Liver (tissue), 3 donors: ENCODE measurements at regions not wholly inside any gene's neighbourhood (a gene's known extent, or its start where the extent isn't known, plus 50 kb on each side); places are given as distances from the start of the nearest gene placed in this dataset.

Experiments used
- EGR1 ChIP-seq, 2 donors: IDR thresholded peaks; 2 replicates each; pipeline ENCODE4 v1.6.1; 2016 to 2018; ENCODE audit warnings: antibody characterized with exemption in 2 of 2, low read depth in 2 of 2
- GABPA ChIP-seq, 2 donors: IDR thresholded peaks in 1 of 2; conservative IDR thresholded peaks in 1 of 2; 2 replicates each; pipeline ENCODE4 v1.6.1; 2016; ENCODE audit warnings: antibody characterized with exemption in 2 of 2, mild to moderate bottlenecking in 1 of 2, moderate library complexity in 1 of 2
- JUND ChIP-seq, 2 donors: IDR thresholded peaks; 2 replicates each; pipeline ENCODE4 v1.6.1; 2016; ENCODE audit warnings: antibody characterized with exemption in 2 of 2
- RAD21 ChIP-seq, 2 donors: IDR thresholded peaks; 2 replicates each; pipeline ENCODE4 v1.6.1; 2016; ENCODE audit warnings: antibody characterized with exemption in 2 of 2, mild to moderate bottlenecking in 2 of 2
- RXRA ChIP-seq, 2 donors: IDR thresholded peaks; 2 replicates each; pipeline ENCODE4 v1.6.1; 2017 to 2018; ENCODE audit warnings: antibody characterized with exemption in 2 of 2, mild to moderate bottlenecking in 1 of 2
- SP1 ChIP-seq: IDR thresholded peaks from 2 replicates; pipeline ENCODE4 v1.6.1; 2018; ENCODE audit warnings: antibody characterized with exemption, mild to moderate bottlenecking
- TAF1 ChIP-seq: conservative IDR thresholded peaks from 2 replicates; pipeline ENCODE4 v1.6.1; 2016; ENCODE audit warnings: antibody characterized with exemption, mild to moderate bottlenecking
- TF ChIP-seq, protein P1 (sequence below): fragments of 150-350 bp; IDR thresholded peaks from 2 replicates; pipeline ENCODE4 v1.5.1; 2017; ENCODE audit warnings: improper control_type of control experiment, low read depth, low read length; ENCODE audit not compliant: missing input control
- TF ChIP-seq, protein P2 (sequence below): IDR thresholded peaks from 2 replicates; pipeline ENCODE4 v1.6.1; 2016; ENCODE audit warnings: antibody characterized with exemption, mild to moderate bottlenecking
- donor health status: healthy.
- donor health status: healthy.

DNA sequence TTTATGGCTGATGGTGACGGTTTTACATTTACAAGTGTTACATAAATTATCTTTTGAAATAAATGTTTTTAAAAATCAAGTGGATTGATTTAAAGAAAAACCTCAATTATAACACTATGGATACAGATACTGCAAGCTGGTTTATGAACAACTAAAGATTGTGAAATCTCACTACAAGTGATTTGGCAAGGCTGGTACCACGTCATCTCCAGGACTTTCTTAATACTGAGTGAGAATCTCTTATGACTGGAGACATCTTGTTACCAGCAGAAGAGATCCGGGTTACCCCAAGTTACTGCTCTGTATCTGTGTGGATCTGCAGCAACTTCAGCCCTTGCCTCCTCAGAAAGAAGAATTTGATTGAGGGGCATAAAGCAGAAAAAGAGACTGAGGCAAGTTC, 452.9 kb downstream of the MN1 start:
- TF ChIP-seq JUND (IDR thresholded peaks at IDR 0.05) (no peak), TAF1 (no peak), RXRA (IDR thresholded peaks at IDR 0.05) (no peak), RAD21 (IDR thresholded peaks at IDR 0.05) (no peak), SP1 (no peak), GABPA (IDR thresholded peaks at IDR 0.05 in 1 of 2, conservative IDR thresholded peaks at IDR 0.05 in 1 of 2) (no peak), EGR1 (IDR thresholded peaks at IDR 0.05; ENCODE audit: low read depth in 2 of 2) (no peak)
- TF ChIP-seq, protein P1, sequence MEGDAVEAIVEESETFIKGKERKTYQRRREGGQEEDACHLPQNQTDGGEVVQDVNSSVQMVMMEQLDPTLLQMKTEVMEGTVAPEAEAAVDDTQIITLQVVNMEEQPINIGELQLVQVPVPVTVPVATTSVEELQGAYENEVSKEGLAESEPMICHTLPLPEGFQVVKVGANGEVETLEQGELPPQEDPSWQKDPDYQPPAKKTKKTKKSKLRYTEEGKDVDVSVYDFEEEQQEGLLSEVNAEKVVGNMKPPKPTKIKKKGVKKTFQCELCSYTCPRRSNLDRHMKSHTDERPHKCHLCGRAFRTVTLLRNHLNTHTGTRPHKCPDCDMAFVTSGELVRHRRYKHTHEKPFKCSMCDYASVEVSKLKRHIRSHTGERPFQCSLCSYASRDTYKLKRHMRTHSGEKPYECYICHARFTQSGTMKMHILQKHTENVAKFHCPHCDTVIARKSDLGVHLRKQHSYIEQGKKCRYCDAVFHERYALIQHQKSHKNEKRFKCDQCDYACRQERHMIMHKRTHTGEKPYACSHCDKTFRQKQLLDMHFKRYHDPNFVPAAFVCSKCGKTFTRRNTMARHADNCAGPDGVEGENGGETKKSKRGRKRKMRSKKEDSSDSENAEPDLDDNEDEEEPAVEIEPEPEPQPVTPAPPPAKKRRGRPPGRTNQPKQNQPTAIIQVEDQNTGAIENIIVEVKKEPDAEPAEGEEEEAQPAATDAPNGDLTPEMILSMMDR: no peak
- TF ChIP-seq, protein P2, sequence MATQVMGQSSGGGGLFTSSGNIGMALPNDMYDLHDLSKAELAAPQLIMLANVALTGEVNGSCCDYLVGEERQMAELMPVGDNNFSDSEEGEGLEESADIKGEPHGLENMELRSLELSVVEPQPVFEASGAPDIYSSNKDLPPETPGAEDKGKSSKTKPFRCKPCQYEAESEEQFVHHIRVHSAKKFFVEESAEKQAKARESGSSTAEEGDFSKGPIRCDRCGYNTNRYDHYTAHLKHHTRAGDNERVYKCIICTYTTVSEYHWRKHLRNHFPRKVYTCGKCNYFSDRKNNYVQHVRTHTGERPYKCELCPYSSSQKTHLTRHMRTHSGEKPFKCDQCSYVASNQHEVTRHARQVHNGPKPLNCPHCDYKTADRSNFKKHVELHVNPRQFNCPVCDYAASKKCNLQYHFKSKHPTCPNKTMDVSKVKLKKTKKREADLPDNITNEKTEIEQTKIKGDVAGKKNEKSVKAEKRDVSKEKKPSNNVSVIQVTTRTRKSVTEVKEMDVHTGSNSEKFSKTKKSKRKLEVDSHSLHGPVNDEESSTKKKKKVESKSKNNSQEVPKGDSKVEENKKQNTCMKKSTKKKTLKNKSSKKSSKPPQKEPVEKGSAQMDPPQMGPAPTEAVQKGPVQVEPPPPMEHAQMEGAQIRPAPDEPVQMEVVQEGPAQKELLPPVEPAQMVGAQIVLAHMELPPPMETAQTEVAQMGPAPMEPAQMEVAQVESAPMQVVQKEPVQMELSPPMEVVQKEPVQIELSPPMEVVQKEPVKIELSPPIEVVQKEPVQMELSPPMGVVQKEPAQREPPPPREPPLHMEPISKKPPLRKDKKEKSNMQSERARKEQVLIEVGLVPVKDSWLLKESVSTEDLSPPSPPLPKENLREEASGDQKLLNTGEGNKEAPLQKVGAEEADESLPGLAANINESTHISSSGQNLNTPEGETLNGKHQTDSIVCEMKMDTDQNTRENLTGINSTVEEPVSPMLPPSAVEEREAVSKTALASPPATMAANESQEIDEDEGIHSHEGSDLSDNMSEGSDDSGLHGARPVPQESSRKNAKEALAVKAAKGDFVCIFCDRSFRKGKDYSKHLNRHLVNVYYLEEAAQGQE: no peak
